ENCODE measurements at regions not wholly inside any gene's neighbourhood (a gene's known extent, or its start where the extent isn't known, plus 50 kb on each side); places are given as distances from the start of the nearest gene placed in this dataset.

- TF ChIP-seq POLR2A (IDR thresholded peaks at IDR 0.05; ENCODE audit: low read length): no peak
- no peak for TF ChIP-seq GATA1 (IDR thresholded peaks at IDR 0.05; ENCODE audit: low read depth, low read length)
Measured at GRCh38 chr9:2492161-2492560, 129.4 kb upstream of the VLDLR start.
